CD4-positive, alpha-beta T cell treated with Interferon alpha-2 for 1 hour (primary cell): ENCODE measurements at regions not wholly inside any gene's neighbourhood (a gene's known extent, or its start where the extent isn't known, plus 50 kb on each side); places are given as distances from the start of the nearest gene placed in this dataset.
"Not testable (repeated sequence)": the region's sequence is repeated elsewhere in the genome, so short reads cannot be mapped to it uniquely, and the experiment has no call there.

Experiments used
- DNase-seq, 2 donors: peaks; one replicate each; pipeline ENCODE4 v3.0.0-alpha.2; 2020 to 2022

DNA sequence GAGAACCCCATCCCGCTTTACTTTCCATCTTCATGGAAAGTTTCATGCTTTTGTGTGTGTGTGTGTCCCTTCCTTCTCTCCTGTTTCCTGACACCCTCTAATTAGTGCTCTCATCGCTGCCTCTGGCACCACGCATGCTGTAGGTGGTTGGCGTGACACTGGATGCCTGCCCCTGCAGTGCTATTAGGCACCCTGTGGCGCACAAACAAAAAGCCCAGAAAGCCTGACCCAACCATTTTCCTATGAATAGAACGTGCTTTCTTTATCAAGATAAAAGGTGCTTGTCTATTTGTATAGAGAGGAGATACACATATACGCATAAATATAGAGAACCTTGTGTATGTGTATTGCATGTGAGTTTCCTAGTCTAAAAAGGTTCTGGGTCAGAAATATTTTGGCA is 120.8 kb upstream of the CDCA7L start:
- DNase-seq = no peak

DNA sequence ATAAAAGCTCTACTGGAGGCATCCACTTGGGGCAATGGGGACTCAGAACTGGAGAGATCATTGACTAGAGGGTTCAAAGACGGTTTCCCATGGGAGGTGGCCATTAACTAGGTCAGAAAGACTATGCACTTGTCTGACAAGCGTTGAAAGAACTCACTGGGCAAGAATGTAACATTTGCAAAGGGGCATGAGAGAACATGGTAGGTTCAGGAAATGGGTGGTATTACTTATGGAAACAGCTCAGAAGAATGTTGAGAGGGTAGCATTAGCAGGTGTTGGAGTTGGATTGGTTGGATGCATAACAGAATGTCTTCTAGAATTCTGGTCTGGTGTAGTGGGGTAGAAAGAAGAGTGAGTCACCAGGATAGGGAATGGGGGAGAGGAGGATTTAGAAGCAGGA is 119.1 kb upstream of the CDCA7L start:
- no peak for DNase-seq

- DNase-seq = no peak
These were observed 116.1 kb upstream of the CDCA7L start for GRCh38 chr7:22061775-22062174.

DNA sequence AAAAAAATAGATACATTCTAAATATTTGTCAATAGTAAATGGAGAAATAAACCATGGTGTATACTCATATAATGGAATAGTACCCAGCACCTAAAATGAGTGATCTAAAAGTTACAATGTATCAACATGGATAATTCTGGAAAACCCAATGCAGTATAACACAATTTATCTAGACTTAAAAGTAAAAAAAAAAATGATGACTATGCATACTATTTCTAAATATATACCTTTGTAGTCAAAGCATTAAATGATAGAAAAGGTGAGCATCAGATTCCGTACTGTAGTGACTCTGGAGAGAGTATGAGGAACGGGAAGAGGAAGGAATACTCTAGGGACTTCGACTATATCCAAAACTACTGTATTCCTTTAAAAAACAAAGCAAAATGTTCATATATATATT is 115.2 kb upstream of the CDCA7L start:
- no peak for DNase-seq

DNA sequence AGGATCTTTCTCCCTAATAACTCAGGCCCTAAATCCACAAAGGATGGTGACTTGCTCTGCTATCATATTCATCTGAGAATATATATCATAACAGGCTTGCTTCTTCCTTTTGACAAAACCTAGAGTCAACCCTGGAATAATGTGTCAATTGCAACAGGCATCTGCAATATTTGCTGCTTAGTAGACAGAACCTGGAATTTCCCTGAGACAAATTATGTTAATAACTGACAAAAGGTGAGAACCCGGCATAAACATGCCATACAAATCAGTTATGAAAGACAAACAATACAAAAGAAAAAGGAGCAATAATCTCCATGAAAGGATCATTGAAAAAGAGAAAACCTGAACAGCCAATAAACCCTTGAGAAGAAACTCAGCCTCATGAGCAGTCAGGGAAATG is 114.5 kb upstream of the CDCA7L start:
- no peak for DNase-seq

DNA sequence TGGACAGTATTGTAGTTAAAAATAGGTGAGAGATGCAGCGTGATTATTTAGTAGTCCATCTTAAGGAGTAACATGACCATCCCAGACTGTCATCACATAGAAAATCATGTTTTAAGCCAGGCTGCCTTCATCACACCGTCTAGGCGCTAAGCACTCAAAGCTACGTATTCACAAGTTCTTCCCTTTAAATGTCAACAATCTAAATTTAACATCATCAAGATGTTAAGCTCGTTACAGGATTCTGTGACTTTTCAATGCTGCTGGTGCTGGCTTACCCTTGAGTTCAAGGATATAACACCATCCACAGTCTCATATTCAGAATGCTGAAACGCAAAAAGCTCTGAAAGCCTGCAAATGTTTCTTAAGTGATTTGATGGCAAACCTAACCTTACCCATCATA is 109.5 kb upstream of the CDCA7L start:
- DNase-seq = no peak

GRCh38 chr7:22052674-22053365 is 107.1 kb upstream of the CDCA7L start:
- no peak for DNase-seq

GRCh38 chr7:22051886-22052673 is 106.4 kb upstream of the CDCA7L start:
- no peak for DNase-seq

GRCh38 chr7:22049766-22050500 is 104.2 kb upstream of the CDCA7L start:
- no peak for DNase-seq

GRCh38 chr7:22043367-22043766 is 97.7 kb upstream of the CDCA7L start:
- no peak for DNase-seq

- DNase-seq = no peak
These were observed 95.4 kb upstream of the CDCA7L start for GRCh38 chr7:22040923-22041595.

GRCh38 chr7:22039670-22040069 is 94.0 kb upstream of the CDCA7L start:
- no peak for DNase-seq

- not testable (repeated sequence) for DNase-seq
These were observed 86.7 kb upstream of the CDCA7L start for GRCh38 chr7:22032356-22032755.

DNA sequence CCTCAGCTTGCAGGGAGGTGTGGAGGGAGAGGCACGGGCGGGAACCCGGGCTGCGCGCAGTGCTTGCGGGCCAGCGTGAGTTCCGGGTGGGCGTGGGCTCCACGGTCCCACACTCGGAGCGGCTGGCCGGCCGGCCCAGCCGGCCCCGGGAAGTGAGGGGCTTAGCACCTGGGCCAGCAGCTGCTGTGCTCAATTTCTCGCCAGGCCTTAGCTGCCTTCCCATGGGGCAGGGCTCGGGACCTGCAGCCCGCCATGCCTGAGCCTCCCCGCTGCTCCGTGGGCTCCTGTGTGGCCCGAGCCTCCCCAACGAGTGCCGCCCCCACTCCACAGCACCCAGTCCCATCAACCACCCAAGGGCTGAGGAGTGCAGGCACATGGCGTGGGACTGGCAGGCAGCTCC is 83.0 kb upstream of the CDCA7L start:
- DNase-seq = not testable (repeated sequence)

DNA sequence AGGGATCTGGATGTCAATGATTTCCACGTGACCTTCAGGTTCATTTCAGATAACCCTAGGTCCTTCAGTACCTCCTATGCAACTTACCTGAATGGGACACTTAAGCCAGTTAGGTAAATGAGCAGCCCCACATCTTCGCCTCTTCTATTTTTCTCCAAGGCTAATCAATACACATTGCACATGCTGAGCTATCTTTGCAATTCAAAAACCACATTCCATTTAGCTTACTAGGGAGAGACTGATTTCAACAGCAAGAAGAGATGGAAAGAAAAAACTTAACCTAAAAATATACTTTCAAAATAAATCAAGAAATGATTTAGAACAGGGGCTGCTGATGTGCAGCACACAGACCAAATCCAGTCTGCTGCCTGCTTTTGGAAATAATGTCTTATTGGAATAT is 81.8 kb upstream of the CDCA7L start:
- DNase-seq = no peak

GRCh38 chr7:22025983-22026382 is 80.3 kb upstream of the CDCA7L start:
- no peak for DNase-seq

DNA sequence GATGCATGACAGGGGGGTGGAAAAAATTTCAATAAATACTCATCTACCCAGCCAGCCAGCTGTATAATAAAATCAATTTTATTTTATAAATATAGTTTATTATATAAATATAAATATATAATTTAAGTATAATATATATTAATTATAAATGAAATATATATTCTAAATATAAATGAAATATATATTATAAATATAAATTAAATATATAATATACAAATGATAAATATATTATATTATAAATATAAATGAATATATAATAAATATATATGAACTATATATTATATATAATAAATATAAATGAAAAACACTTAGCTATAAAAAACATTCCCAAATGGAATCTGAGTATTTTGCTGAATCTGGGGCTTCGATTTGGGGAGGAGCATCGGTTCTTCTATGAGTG is 79.4 kb upstream of the CDCA7L start:
- no peak for DNase-seq

DNA sequence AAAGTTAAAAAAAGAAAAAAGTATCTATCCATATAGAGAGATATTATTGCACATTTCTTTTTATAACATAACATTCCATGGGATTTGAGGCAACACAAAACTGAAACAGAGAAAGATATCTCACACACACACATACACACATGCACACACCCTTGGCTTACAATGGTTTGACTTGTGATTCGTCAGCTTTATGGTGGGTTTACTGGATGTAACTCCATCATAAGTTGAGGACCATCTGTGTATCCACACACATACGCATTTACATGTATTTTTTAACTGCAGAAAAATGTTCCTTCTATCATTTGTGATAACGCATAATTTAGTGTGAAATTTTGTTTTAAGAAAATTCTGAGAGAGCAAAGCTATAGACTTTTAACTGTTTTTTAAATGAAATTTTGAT is 74.2 kb upstream of the CDCA7L start:
- no peak for DNase-seq

DNA sequence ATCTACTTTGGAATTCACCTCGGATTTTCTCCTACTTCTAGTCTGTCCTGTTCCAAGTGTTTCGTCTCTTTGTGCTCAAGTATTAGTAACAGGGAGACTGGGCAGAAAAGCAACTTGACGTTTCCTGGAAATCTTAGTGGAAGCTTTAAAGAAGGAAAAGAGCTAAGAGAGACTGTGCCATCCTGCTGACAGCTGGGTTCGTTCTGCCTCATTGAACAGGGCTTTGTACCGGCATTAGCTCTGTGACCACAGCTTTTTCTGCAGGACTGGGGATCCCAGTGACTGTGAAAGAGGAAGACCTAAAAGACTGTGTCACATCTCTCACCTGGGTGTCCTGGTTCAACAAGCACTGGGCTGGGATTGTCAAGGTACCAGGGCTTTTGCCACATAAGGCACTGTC is 70.8 kb upstream of the CDCA7L start:
- no peak for DNase-seq

DNA sequence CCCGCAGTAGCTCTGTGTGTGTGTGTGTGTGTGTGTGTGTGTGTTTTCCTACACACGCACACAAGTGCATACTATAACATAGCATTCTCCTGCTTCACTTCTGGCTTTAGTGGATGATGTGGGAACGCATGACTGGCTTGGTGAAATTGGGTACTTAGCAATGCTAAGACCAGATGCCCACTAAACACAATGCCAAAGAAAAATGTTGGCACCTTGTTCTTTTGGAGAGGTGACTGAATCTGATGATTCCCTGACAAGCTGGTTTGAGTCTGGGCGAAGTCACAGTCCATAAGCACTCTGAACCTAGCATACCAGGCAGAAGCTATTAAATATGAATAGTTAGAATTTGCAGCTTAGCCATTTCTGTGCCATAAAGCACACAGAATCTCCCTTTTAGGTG is 68.0 kb upstream of the CDCA7L start:
- no peak for DNase-seq

- no peak for DNase-seq
These were observed 63.0 kb upstream of the CDCA7L start for GRCh38 chr7:22008683-22009082.

DNA sequence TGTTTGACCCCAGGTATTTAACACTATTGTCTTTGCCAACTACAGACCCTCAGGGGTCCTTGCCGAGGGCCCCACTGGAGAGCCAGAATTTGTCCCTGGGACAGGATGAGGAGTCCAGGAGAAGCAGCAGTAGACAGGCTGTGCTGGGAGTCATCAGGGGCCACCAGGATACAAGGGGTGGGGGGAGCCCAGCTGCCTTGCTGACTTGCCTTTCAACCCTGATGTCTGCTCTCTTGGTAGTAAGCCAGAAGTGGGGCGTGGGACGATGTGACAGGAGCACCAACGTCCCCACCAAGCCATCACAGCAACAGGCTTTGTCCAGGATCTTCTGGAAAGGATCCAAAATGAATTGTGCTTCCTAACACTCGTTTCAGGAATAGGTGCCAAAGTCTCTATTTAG is 62.4 kb upstream of the CDCA7L start:
- no peak for DNase-seq

DNA sequence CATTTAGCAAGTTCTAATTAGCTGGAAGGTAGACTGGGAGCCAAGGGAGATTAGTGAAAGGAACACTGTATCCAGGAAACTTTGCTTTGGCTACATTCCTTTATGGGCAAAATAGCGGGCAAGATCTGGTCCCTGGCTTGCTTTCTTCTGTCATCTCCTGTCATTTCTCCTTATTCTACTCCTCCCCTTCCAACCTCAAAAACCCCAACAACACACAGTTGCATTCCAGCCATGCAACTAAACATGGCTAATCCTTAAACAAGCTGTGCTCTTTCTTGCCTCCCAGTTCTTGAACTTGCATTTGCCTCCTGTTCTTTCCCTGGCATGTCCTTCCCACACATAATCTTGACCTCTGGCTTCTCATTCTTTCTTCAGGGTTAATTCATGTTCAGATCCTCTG is 59.5 kb upstream of the CDCA7L start:
- no peak for DNase-seq
